ENCODE measurements at regions not wholly inside any gene's neighbourhood (a gene's known extent, or its start where the extent isn't known, plus 50 kb on each side); places are given as distances from the start of the nearest gene placed in this dataset.

- Histone ChIP-seq H3K9ac (ENCODE audit: low read depth, low read length) (no peak overlapping the region), H3K18ac (ENCODE audit: low read depth, low read length) (no peak overlapping the region), H3K4ac (ENCODE audit: low read depth, low read length) (no peak overlapping the region), H3K79me1 (ENCODE audit: low read depth in 1 of 2, low read length in 2 of 2) (no peaks in the 10 kb centered on the region), H3K9me1 (ENCODE audit: insufficient read depth, low read length) (no peaks in the 10 kb centered on the region), H4K5ac (ENCODE audit: low read depth, low read length) (no peak overlapping the region), H4K20me1 (ENCODE audit: insufficient read depth, low read length) (no peaks in the 10 kb centered on the region), H3K27ac (ENCODE audit: insufficient read depth, low read length) (no peak overlapping the region), H3K4me2 (ENCODE audit: low read depth, low read length) (no peak overlapping the region), H2BK120ac (ENCODE audit: low read depth, low read length) (no peak overlapping the region), H3K36me3 (ENCODE audit: control insufficient read depth, insufficient read depth, low read length) (no peaks in the 10 kb centered on the region), H3K23ac (ENCODE audit: low read depth, low read length) (no peak overlapping the region), H2AK9ac (replicated peaks; ENCODE audit: low read depth, low read length, poor library complexity) (no peak overlapping the region), H3K27me3 (ENCODE audit: control insufficient read depth, insufficient read depth, low read length) (no peaks in the 10 kb centered on the region), H4K8ac (ENCODE audit: low read depth in 2 of 2, low read length in 2 of 2) (no peak overlapping the region), H2AFZ (replicated peaks; ENCODE audit: low read length, poor library complexity) (no peak overlapping the region), H3K56ac (ENCODE audit: extremely low read depth, insufficient read depth, low read length) (no peak overlapping the region), H2AK5ac (ENCODE audit: low read depth, low read length) (no peak overlapping the region), H3K14ac (replicated peaks; ENCODE audit: low read depth, low read length) (no peak overlapping the region), H2BK15ac (ENCODE audit: low read depth, low read length) (no peak overlapping the region), H3K4me3 (ENCODE audit: insufficient read depth, low read depth, low read length) (no peak overlapping the region), H2BK5ac (ENCODE audit: low read depth, low read length, poor library complexity, severe bottlenecking) (no peak overlapping the region), H3K4me1 (ENCODE audit: control insufficient read depth, insufficient read depth, low read length) (no peaks in the 10 kb centered on the region), H3K9me3 (ENCODE audit: control insufficient read depth, insufficient read depth, low read length) (no peaks in the 10 kb centered on the region), H2BK20ac (ENCODE audit: low read depth, low read length) (no peak overlapping the region), H4K91ac (ENCODE audit: insufficient read depth, low read depth, low read length) (no peak overlapping the region)
- intact Hi-C loops (cut with micrococcal nuclease), result no loop called here
- DNase-seq, result no peak
- CTCF ChIA-PET, result no interaction called here
- 100% methylated on average over 2 of the region's 6 CpGs; no CpG with 5 or more reads in 1 of the 2 experiments for WGBS, 2 experiments (ENCODE audit: extremely low coverage in 2 of 2, insufficient read length in 1 of 2)
- no peak for ATAC-seq (ENCODE audit: low read depth)
- POLR2A ChIA-PET (ENCODE audit: unreplicated experiment), result no interaction called here
- dilution Hi-C loops (cut with HindIII; ENCODE audit: low sequenced_read_pairs, unreplicated experiment), result no loop called here
- TF ChIP-seq CHD1 (IDR thresholded peaks at IDR 0.05; ENCODE audit: low read depth, low read length) (no peak), POLR2A (IDR thresholded peaks at IDR 0.05; ENCODE audit: low read depth, low read length) (no peak), CEBPB (IDR thresholded peaks at IDR 0.05; ENCODE audit: low read depth, low read length) (no peak), MAZ (IDR thresholded peaks at IDR 0.05; ENCODE audit: borderline replicate concordance, low read depth, low read length) (no peak), RAD21 (IDR thresholded peaks at IDR 0.05; ENCODE audit: low read length) (no peak), BHLHE40 (IDR thresholded peaks at IDR 0.05; ENCODE audit: low read depth, low read length) (no peak), RCOR1 (IDR thresholded peaks at IDR 0.05; ENCODE audit: insufficient replicate concordance, low read length) (no peak), MXI1 (IDR thresholded peaks at IDR 0.05; ENCODE audit: borderline replicate concordance, low read depth, low read length) (no peak), SMC3 (IDR thresholded peaks at IDR 0.05; ENCODE audit: low read depth, low read length) (no peak), ELK1 (IDR thresholded peaks at IDR 0.05; ENCODE audit: borderline replicate concordance, low read depth, low read length) (no peak), NFE2L2 (IDR thresholded peaks at IDR 0.05; ENCODE audit: low read depth, low read length) (no peak), RFX5 (IDR thresholded peaks at IDR 0.05; ENCODE audit: low read depth, low read length) (no peak), FOS (IDR thresholded peaks at IDR 0.05; ENCODE audit: low read depth, low read length) (no peak), MAFK (IDR thresholded peaks at IDR 0.05; ENCODE audit: low read depth, low read length) (no peak)
- TF ChIP-seq, protein P1, sequence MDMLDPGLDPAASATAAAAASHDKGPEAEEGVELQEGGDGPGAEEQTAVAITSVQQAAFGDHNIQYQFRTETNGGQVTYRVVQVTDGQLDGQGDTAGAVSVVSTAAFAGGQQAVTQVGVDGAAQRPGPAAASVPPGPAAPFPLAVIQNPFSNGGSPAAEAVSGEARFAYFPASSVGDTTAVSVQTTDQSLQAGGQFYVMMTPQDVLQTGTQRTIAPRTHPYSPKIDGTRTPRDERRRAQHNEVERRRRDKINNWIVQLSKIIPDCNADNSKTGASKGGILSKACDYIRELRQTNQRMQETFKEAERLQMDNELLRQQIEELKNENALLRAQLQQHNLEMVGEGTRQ (IDR thresholded peaks at IDR 0.05; ENCODE audit: low read depth, low read length), result no peak
- TF ChIP-seq, protein P2, sequence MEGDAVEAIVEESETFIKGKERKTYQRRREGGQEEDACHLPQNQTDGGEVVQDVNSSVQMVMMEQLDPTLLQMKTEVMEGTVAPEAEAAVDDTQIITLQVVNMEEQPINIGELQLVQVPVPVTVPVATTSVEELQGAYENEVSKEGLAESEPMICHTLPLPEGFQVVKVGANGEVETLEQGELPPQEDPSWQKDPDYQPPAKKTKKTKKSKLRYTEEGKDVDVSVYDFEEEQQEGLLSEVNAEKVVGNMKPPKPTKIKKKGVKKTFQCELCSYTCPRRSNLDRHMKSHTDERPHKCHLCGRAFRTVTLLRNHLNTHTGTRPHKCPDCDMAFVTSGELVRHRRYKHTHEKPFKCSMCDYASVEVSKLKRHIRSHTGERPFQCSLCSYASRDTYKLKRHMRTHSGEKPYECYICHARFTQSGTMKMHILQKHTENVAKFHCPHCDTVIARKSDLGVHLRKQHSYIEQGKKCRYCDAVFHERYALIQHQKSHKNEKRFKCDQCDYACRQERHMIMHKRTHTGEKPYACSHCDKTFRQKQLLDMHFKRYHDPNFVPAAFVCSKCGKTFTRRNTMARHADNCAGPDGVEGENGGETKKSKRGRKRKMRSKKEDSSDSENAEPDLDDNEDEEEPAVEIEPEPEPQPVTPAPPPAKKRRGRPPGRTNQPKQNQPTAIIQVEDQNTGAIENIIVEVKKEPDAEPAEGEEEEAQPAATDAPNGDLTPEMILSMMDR (conservative IDR thresholded peaks at IDR 0.05; ENCODE audit: low read depth, low read length), result no peak
- no TSS peak for BruUV-seq (replicated peaks)
- in situ Hi-C loops (cut with MboI; ENCODE audit: low sequenced_read_pairs), result loop anchor here (25.0 kb wide), 1 partner anchor 1500 kb away; no protein-coding TSS in a partner anchor
These were observed 484.5 kb downstream of the PDGFC start for GRCh38 chr4:156487107-156487506.
